Tibial artery (tissue), 4 donors: ENCODE measurements at regions not wholly inside any gene's neighbourhood (a gene's known extent, or its start where the extent isn't known, plus 50 kb on each side); places are given as distances from the start of the nearest gene placed in this dataset.
"Not testable (repeated sequence)": the region's sequence is repeated elsewhere in the genome, so short reads cannot be mapped to it uniquely, and the experiment has no call there.

Source experiments
- DNase-seq, 2 donors: peaks; one replicate each; pipeline ENCODE4 v3.0.0-alpha.2; 2019
- H3K27ac ChIP-seq, 2 donors: fragments of 200-600 bp; sonication (generic) in 1 of 2; 1 replicate in 1 of 2; 2 replicates in 1 of 2; pipeline ENCODE4 v1.5.1; 2018 to 2019; ENCODE audit warnings: mild to moderate bottlenecking in 1 of 2
- H3K27me3 ChIP-seq, 2 donors: fragments of 200-600 bp; sonication (generic) in 1 of 2; one replicate each; pipeline versions ENCODE4 v1.5.1 to v1.6.0; 2016 to 2019
- H3K36me3 ChIP-seq, 3 donors: fragments of 200-600 bp; sonication (generic) in 2 of 3; one replicate each; pipeline ENCODE4 v1.5.1; 2016 to 2019; ENCODE audit warnings: mild to moderate bottlenecking in 2 of 3
- H3K4me1 ChIP-seq, 4 donors: fragments of 200-600 bp; sonication (generic) in 2 of 4; 1 replicate in 3 of 4; 2 replicates in 1 of 4; pipeline ENCODE4 v1.5.1; 2016 to 2019
- H3K4me3 ChIP-seq, 2 donors: fragments of 200-600 bp; sonication (generic) in 1 of 2; 1 replicate in 1 of 2; 2 replicates in 1 of 2; pipeline ENCODE4 v1.5.1; 2018 to 2019; ENCODE audit warnings: mild to moderate bottlenecking in 2 of 2
- H3K9me3 ChIP-seq, 3 donors: fragments of 200-600 bp; sonication (generic) in 1 of 3; one replicate each; pipeline ENCODE4 v1.5.1; 2016 to 2019
- intact Hi-C: fragments of 100-400 bp; cut with DNase I; formaldehyde crosslinking; loops from one replicate; pipeline ENCODE4 v1.15.0; 2023; ENCODE audit warnings: low total_unique reads
- TF ChIP-seq, protein P1 (sequence below), 2 experiments: fragments of 200-600 bp in 1 of 2; fragments of 450-650 bp in 1 of 2; IDR thresholded peaks; one replicate each; pipeline ENCODE4 v1.5.1; 2017 to 2019; ENCODE audit warnings: antibody characterized with exemption in 2 of 2, mild to moderate bottlenecking in 1 of 2, moderate library complexity in 1 of 2

DNA sequence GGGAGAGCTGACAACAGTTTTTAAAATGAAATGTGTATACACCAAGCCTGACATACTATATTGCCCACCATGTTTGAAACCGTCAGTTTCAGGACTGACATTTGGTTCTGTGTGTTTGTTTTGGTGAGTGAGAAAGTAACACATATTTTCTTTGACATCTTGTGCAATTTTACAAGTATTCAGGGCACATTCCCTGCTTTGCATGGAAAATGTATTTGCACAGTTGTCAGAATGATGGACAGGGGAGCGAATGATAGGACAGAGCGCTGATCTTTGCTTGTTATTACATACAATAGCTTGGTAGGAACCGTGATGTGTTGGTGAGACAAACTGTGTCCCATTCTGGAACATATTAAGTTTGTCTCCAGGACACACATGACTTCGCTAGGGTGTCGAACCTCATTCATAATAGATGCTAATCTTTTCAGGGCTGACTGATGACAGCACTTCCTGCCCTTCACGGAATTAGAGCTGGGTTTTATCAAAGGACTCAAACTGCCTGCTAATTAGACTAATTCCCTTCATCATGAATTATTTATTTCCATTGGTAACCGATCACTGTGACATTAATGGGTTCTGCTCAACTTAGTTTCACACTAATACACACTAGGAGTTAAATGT, 158.5 kb downstream of the CDCA7 start:
- Histone ChIP-seq H3K27me3 (peaks cover 0 to 2% of the 10 kb centered on the region in 2 donors), H3K4me3 (no peak overlapping the region), H3K36me3 (no peaks in the 10 kb centered on the region), H3K9me3 (no peaks in the 10 kb centered on the region), H3K4me1 (no peaks in the 10 kb centered on the region), H3K27ac (no peak overlapping the region)
- intact Hi-C loops, result no loop called here
- DNase-seq, result no peak
- TF ChIP-seq, protein P1, sequence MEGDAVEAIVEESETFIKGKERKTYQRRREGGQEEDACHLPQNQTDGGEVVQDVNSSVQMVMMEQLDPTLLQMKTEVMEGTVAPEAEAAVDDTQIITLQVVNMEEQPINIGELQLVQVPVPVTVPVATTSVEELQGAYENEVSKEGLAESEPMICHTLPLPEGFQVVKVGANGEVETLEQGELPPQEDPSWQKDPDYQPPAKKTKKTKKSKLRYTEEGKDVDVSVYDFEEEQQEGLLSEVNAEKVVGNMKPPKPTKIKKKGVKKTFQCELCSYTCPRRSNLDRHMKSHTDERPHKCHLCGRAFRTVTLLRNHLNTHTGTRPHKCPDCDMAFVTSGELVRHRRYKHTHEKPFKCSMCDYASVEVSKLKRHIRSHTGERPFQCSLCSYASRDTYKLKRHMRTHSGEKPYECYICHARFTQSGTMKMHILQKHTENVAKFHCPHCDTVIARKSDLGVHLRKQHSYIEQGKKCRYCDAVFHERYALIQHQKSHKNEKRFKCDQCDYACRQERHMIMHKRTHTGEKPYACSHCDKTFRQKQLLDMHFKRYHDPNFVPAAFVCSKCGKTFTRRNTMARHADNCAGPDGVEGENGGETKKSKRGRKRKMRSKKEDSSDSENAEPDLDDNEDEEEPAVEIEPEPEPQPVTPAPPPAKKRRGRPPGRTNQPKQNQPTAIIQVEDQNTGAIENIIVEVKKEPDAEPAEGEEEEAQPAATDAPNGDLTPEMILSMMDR (IDR thresholded peaks at IDR 0.05), result no peak

DNA sequence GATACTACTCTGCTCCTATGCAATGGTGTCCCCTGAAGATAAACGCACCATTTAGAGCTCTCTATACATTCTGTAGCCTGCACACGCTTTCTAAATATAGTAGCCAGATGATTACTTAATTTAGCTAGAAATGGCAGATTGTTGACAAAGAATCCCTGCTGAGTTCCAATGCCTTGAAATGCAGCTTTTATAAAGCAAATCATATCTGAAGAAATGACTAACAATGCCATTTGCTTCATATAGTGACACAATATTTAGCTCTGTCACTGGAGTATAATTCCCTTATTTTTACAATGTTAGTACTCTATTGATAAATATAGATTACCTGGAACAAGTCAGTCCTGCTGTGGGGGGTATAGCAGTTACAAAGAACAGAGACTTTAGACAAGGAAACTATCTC, 166.2 kb downstream of the CDCA7 start:
- intact Hi-C loops, result no loop called here
- no peak for DNase-seq
- Histone ChIP-seq H3K4me3 (no peak overlapping the region), H3K4me1 (no peaks in the 10 kb centered on the region), H3K27ac (no peak overlapping the region), H3K36me3 (no peaks in the 10 kb centered on the region), H3K27me3 (peaks cover 0 to 11% of the 10 kb centered on the region in 2 donors), H3K9me3 (no peaks in the 10 kb centered on the region)
- TF ChIP-seq, protein P1 (IDR thresholded peaks at IDR 0.05), result no peak

GRCh38 chr2:173521450-173522192, 166.9 kb downstream of the CDCA7 start:
- Histone ChIP-seq H3K4me1 (no peaks in the 10 kb centered on the region), H3K36me3 (no peaks in the 10 kb centered on the region), H3K27ac (no peak overlapping the region), H3K4me3 (no peak overlapping the region), H3K9me3 (no peaks in the 10 kb centered on the region), H3K27me3 (peaks cover 0 to 11% of the 10 kb centered on the region in 2 donors)
- no peak for DNase-seq
- intact Hi-C loops, result no loop called here
- TF ChIP-seq, protein P1 (IDR thresholded peaks at IDR 0.05), result no peak

DNA sequence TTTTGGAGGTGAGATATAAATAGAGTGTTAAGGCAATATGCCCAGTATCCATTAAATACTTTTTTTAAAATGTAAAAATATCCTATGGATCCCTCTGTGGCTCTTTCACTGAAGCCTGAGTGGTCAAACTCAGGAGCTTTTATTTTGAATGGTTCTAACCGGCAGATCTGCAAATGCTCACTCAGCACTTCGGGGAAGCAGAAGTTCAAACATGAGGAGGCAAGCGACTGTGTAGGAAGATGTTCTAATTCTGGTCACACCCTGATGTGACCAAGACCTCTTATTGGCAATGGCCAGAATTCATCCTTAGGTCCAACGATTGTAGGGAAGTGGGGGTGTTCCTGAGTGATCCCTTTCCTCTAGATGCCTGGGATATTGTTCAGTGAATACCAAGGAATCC, 168.8 kb downstream of the CDCA7 start:
- Histone ChIP-seq H3K4me3 (no peak overlapping the region), H3K36me3 (no peaks in the 10 kb centered on the region), H3K27ac (no peak overlapping the region), H3K27me3 (peaks cover 0 to 11% of the 10 kb centered on the region in 2 donors), H3K4me1 (no peaks in the 10 kb centered on the region), H3K9me3 (no peaks in the 10 kb centered on the region)
- intact Hi-C loops, result no loop called here
- TF ChIP-seq, protein P1 (IDR thresholded peaks at IDR 0.05), result no peak
- DNase-seq, result peak in 1 of 2 donors; percentile 32

- intact Hi-C loops, result no loop called here
- TF ChIP-seq, protein P1 (IDR thresholded peaks at IDR 0.05), result no peak
- no peak for DNase-seq
- Histone ChIP-seq H3K27ac (no peak overlapping the region), H3K9me3 (no peaks in the 10 kb centered on the region), H3K4me1 (no peaks in the 10 kb centered on the region), H3K36me3 (no peaks in the 10 kb centered on the region), H3K4me3 (no peak overlapping the region), H3K27me3 (peaks cover 0 to 11% of the 10 kb centered on the region in 2 donors)
Observed at GRCh38 chr2:173524256-173524955, 169.7 kb downstream of the CDCA7 start.

GRCh38 chr2:173532732-173533531, 178.3 kb downstream of the CDCA7 start:
- H3K9me3 ChIP-seq, H3K36me3 ChIP-seq, H3K27me3 ChIP-seq, DNase-seq, H3K27ac ChIP-seq, H3K4me3 ChIP-seq, H3K4me1 ChIP-seq, intact Hi-C loops: not testable (repeated sequence)
